ENCODE measurements at regions not wholly inside any gene's neighbourhood (a gene's known extent, or its start where the extent isn't known, plus 50 kb on each side); places are given as distances from the start of the nearest gene placed in this dataset.

DNA sequence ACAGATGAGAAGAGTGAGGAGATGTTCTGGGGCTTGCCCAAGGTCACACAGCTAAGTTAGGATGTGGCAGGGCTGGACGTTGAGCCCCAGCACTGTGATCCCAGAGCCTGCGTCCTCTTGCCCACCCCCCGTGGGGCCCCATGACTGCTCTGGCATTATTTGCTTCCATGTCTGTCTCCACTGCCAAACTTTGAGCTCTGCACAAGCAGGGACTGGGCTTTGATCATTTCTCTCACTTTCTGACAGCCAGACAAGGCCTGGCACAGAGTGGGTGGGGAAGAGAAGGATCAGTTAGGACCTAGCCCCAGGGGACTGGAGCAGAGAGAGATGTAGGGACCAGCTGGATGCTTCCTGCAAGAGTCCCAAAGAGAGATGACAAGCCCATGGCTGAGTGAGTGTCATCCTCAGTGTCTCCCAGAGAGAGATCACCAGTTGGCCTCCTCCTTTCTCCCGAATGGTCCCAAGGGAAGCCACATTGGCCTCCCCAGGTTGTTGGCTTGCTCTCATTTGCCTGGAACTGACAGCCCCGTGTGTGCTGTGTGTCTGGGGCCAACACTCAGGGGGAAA lies 126.7 kb upstream of the PWP1 start:
- TF ChIP-seq, protein P1, sequence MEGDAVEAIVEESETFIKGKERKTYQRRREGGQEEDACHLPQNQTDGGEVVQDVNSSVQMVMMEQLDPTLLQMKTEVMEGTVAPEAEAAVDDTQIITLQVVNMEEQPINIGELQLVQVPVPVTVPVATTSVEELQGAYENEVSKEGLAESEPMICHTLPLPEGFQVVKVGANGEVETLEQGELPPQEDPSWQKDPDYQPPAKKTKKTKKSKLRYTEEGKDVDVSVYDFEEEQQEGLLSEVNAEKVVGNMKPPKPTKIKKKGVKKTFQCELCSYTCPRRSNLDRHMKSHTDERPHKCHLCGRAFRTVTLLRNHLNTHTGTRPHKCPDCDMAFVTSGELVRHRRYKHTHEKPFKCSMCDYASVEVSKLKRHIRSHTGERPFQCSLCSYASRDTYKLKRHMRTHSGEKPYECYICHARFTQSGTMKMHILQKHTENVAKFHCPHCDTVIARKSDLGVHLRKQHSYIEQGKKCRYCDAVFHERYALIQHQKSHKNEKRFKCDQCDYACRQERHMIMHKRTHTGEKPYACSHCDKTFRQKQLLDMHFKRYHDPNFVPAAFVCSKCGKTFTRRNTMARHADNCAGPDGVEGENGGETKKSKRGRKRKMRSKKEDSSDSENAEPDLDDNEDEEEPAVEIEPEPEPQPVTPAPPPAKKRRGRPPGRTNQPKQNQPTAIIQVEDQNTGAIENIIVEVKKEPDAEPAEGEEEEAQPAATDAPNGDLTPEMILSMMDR (IDR thresholded peaks at IDR 0.05), result no peak
- TF ChIP-seq POLR2A (IDR thresholded peaks at IDR 0.05), result no peak

Measured in body of pancreas (tissue), 4 donors.